Chondrocyte (in vitro differentiated cells): ENCODE measurements at regions not wholly inside any gene's neighbourhood (a gene's known extent, or its start where the extent isn't known, plus 50 kb on each side); places are given as distances from the start of the nearest gene placed in this dataset.

Experiments
- DNase-seq: peaks from one replicate; pipeline ENCODE4 v3.0.0; 2021; ENCODE audit warnings: mixed read lengths, low spot score
- H3K27ac Mint-ChIP-seq: one replicate; pipeline ENCODE4 v1.8.0; 2021; ENCODE audit warnings: mild to moderate bottlenecking, moderate library complexity, mixed read lengths; ENCODE audit not compliant: unreplicated experiment
- H3K27me3 Mint-ChIP-seq: 2 replicates; pipeline ENCODE4 v1.8.0; 2021; ENCODE audit warnings: low read depth, mixed read lengths
- H3K36me3 Mint-ChIP-seq: 2 replicates; pipeline ENCODE4 v1.8.0; 2021; ENCODE audit warnings: low read depth, mixed read lengths
- H3K4me1 Mint-ChIP-seq: 2 replicates; pipeline ENCODE4 v1.8.0; 2021; ENCODE audit warnings: low read depth, mild to moderate bottlenecking, mixed read lengths
- H3K4me3 Mint-ChIP-seq: one replicate; pipeline ENCODE4 v1.8.0; 2021; ENCODE audit warnings: mild to moderate bottlenecking, moderate library complexity, mixed read lengths; ENCODE audit not compliant: unreplicated experiment
- H3K9me3 Mint-ChIP-seq: 2 replicates; pipeline ENCODE4 v1.8.0; 2021; ENCODE audit warnings: low read depth, mixed read lengths
- CTCF ChIP-seq: fragments of 200-600 bp; sonication (generic); IDR thresholded peaks from 2 replicates; pipeline ENCODE4 v1.5.0; 2021; ENCODE audit warnings: antibody characterized with exemption, mild to moderate bottlenecking, moderate library complexity

GRCh38 chr7:35316549-35316948 lies 62.6 kb upstream of the TBX20 start:
- DNase-seq: no peak
- TF ChIP-seq CTCF: no peak
- Mint-ChIP-seq H3K27me3 (peaks cover 18% of the 10 kb centered on the region), H3K36me3 (no peaks in the 10 kb centered on the region), H3K4me1 (no peaks in the 10 kb centered on the region), H3K9me3 (no peaks in the 10 kb centered on the region), H3K27ac (no peak overlapping the region), H3K4me3 (no peak overlapping the region)

DNA sequence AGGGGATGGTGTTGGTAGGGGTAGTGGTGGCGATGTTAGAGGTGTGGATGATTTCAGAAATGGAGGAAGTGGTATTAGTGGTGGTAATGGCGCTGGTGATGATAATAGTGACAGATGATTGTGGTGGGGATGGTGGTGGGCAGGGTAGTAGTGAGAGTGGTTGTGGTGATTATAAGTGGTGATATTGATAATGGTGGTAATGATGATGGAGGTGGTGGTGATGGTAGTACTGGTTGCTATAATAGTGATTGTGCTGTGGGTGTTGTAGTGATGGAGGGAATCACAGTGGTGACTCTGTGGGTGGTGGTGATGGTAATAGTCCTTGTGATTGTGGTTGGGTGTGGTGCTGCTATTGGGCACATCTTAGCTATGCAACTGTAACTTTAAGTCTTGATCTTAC lies 61.6 kb upstream of the TBX20 start:
- H3K27me3 Mint-ChIP-seq: peaks cover 12% of the 10 kb centered on the region
- H3K4me3 Mint-ChIP-seq: no peak overlapping the region
- no peak overlapping the region for H3K27ac Mint-ChIP-seq
- H3K4me1 Mint-ChIP-seq: no peaks in the 10 kb centered on the region
- H3K36me3 Mint-ChIP-seq: no peaks in the 10 kb centered on the region
- TF ChIP-seq CTCF: no peak
- no peaks in the 10 kb centered on the region for H3K9me3 Mint-ChIP-seq
- DNase-seq: no peak

GRCh38 chr7:35314354-35314753 lies 60.5 kb upstream of the TBX20 start:
- H3K4me1 Mint-ChIP-seq: no peaks in the 10 kb centered on the region
- DNase-seq: no peak
- H3K36me3 Mint-ChIP-seq: no peaks in the 10 kb centered on the region
- no peak overlapping the region for H3K27ac Mint-ChIP-seq
- H3K27me3 Mint-ChIP-seq: peaks cover 10% of the 10 kb centered on the region
- TF ChIP-seq CTCF: no peak
- H3K4me3 Mint-ChIP-seq: no peak overlapping the region
- no peaks in the 10 kb centered on the region for H3K9me3 Mint-ChIP-seq

DNA sequence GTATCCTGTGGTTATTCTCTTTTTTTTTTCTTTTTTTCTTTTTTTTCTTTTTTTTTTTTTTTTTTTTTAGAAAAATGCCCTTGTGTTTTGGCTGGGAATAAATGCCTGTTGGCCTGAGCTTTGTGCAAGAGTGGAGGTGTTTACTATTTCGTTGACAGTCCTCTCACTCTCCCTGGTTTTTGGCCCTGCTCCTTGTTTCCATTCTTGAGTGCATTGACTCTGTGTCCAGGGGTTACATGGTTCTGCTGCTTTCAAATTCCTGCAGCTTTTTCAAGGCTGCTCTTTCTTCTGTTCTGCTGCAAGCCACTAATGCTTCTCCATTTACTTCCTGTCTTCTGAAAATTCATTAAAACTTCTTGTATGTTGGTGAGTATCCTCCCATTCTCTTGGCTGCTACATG lies 59.7 kb upstream of the TBX20 start:
- H3K27ac Mint-ChIP-seq: no peak overlapping the region
- TF ChIP-seq CTCF: no peak

More for the DNA sequence above, 59.7 kb upstream of the TBX20 start:
- Mint-ChIP-seq H3K4me3 (no peak overlapping the region), H3K9me3 (no peaks in the 10 kb centered on the region), H3K27me3 (peaks cover 17% of the 10 kb centered on the region), H3K4me1 (no peaks in the 10 kb centered on the region), H3K36me3 (no peaks in the 10 kb centered on the region)
- no peak for DNase-seq
